HEK293 (cell line): ENCODE measurements at regions not wholly inside any gene's neighbourhood (a gene's known extent, or its start where the extent isn't known, plus 50 kb on each side); places are given as distances from the start of the nearest gene placed in this dataset.

ENCODE experiments used
- CTCF ChIA-PET: fragments of 350-600 bp; formaldehyde crosslinking; extraction: SDS; loops from one replicate; lab custom pipeline; 2021; ENCODE audit warnings: antibody characterized with exemption; lab: Yijun Ruan, JAX
- POLR2A ChIA-PET: fragments of 300-600 bp; formaldehyde crosslinking; extraction: SDS; loops from one replicate; lab custom pipeline; 2020; ENCODE audit warnings: antibody characterized with exemption, inconsistent platforms; lab: Yijun Ruan, JAX
- H3K27ac ChIP-seq: fragments of 200-500 bp; sonication (Bioruptor generic); 2 replicates; pipeline ENCODE4 v1.5.1; 2014; ENCODE audit warnings: low read depth, low read length, control low read depth, inconsistent platforms; ENCODE audit errors: extremely low read depth
- H3K36me3 ChIP-seq, 2 experiments: fragments of 200-500 bp in 1 of 2; sonication (Bioruptor generic) in 1 of 2; 1 replicate in 1 of 2; 2 replicates in 1 of 2; pipeline ENCODE4 v1.5.1; 2014 to 2017; ENCODE audit warnings: inconsistent platforms in 2 of 2, low read length in 2 of 2; ENCODE audit not compliant: control insufficient read depth in 2 of 2, insufficient read depth in 1 of 2
- H3K4me1 ChIP-seq: fragments of 200-500 bp; sonication (Bioruptor generic); 2 replicates; pipeline ENCODE4 v1.5.1; 2014; ENCODE audit warnings: mild to moderate bottlenecking, low read length, inconsistent platforms; ENCODE audit not compliant: control insufficient read depth, insufficient read depth
- H3K4me3 ChIP-seq: 2 replicates; pipeline ENCODE4 v1.5.1; 2011; ENCODE audit warnings: low read depth, mild to moderate bottlenecking, control low read depth, low read length, moderate library complexity
- H3K9me3 ChIP-seq: fragments of 200-500 bp; sonication (Bioruptor generic); 2 replicates; pipeline ENCODE4 v1.5.1; 2014; ENCODE audit warnings: low read depth, low read length, inconsistent platforms; ENCODE audit not compliant: control insufficient read depth, insufficient read depth
- GLIS1 ChIP-seq: fragments of 450-650 bp; formaldehyde crosslinking; IDR thresholded peaks from 2 replicates; pipeline ENCODE4 v1.5.1; 2016; ENCODE audit warnings: missing biosample characterization, missing genetic modification characterization
- IKZF3 ChIP-seq: fragments of 450-650 bp; IDR thresholded peaks from 2 replicates; pipeline ENCODE4 v1.5.0; 2018; ENCODE audit warnings: missing biosample characterization, mild to moderate bottlenecking, missing genetic modification characterization, moderate library complexity
- KLF16 ChIP-seq: fragments of 450-650 bp; formaldehyde crosslinking; IDR thresholded peaks from 2 replicates; pipeline ENCODE4 v1.5.1; 2017; ENCODE audit warnings: missing biosample characterization, missing genetic modification characterization
- KLF17 ChIP-seq: fragments of 450-650 bp; formaldehyde crosslinking; IDR thresholded peaks from 2 replicates; pipeline ENCODE4 v1.5.1; 2016; ENCODE audit warnings: missing biosample characterization, missing genetic modification characterization
- PRDM6 ChIP-seq: fragments of 450-650 bp; formaldehyde crosslinking; IDR thresholded peaks from 2 replicates; pipeline ENCODE4 v1.5.1; 2017; ENCODE audit warnings: missing biosample characterization, missing genetic modification characterization
- ZNF112 ChIP-seq: fragments of 450-650 bp; formaldehyde crosslinking; IDR thresholded peaks from 2 replicates; pipeline ENCODE4 v1.5.0; 2017; ENCODE audit warnings: missing biosample characterization, missing genetic modification characterization
- ZNF266 ChIP-seq: fragments of 450-650 bp; formaldehyde crosslinking; IDR thresholded peaks from 2 replicates; pipeline ENCODE4 v1.5.1; 2016; ENCODE audit warnings: missing biosample characterization, missing genetic modification characterization, low read depth
- ZNF280D ChIP-seq: fragments of 450-650 bp; formaldehyde crosslinking; IDR thresholded peaks from 2 replicates; pipeline ENCODE4 v1.5.1; 2016; ENCODE audit warnings: missing biosample characterization, missing genetic modification characterization
- ZNF600 ChIP-seq: fragments of 450-650 bp; formaldehyde crosslinking; IDR thresholded peaks from 2 replicates; pipeline ENCODE4 v1.5.1; 2016; ENCODE audit warnings: missing biosample characterization, missing genetic modification characterization
- ZNF747 ChIP-seq: fragments of 450-650 bp; formaldehyde crosslinking; IDR thresholded peaks from 2 replicates; pipeline ENCODE4 v1.5.1; 2016; ENCODE audit warnings: missing biosample characterization, missing genetic modification characterization
- ZNF791 ChIP-seq: fragments of 450-650 bp; formaldehyde crosslinking; IDR thresholded peaks from 2 replicates; pipeline ENCODE4 v1.5.1; 2016; ENCODE audit warnings: missing biosample characterization, missing genetic modification characterization
- ZSCAN16 ChIP-seq: fragments of 450-650 bp; formaldehyde crosslinking; IDR thresholded peaks from 2 replicates; pipeline ENCODE4 v1.5.1; 2016; ENCODE audit warnings: missing biosample characterization, missing genetic modification characterization
- TF ChIP-seq, protein P1 (sequence below): fragments of 450-650 bp; formaldehyde crosslinking; IDR thresholded peaks from 2 replicates; pipeline ENCODE4 v1.5.1; 2016; ENCODE audit warnings: missing biosample characterization, missing genetic modification characterization

GRCh38 chr18:1392046-1392445 is 487.4 kb downstream of the ADCYAP1 start (continued):
- no peak for TF ChIP-seq IKZF3 (tag by site-specific recombination)

DNA sequence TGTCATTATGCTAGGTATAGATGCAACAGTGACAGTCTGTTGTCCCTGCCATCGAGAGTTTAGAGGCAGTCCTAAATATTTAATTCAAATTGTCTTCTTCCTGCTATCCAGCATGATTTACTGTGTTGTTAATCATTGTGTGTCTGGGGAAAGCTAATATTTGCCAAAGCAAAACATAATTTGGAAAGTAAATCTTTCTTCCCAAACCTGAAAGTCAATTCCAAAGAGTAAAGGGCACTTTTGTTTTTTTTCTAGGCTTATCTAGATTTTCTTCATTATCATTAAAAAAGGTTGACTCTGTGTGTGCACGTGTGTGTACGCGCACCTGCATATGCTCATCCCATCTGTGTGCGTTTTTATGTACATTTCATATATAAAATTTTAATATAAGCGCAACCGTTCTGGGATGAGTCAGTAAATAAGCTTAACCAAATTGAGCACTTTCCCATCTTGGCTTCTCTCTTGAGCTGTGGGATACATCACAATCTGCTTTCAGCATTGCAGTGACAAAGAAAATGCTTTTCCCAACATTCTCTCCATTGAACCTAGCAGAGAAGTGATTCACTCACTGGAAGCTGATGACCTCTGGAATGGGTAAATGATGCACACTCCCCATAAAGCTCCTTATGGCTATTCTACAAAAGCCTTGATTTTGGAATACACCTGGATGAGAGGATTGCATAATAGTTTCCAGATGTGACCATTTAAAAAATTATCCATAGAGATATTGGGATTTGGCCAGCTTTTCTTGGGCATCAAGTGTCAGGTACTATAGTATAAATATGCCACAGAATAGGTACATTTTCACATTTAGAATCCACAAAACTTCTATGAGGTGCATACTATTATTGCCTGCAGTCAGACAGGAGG is 488.4 kb downstream of the ADCYAP1 start:
- Histone ChIP-seq H3K4me3 (no peak overlapping the region), H3K27ac (no peak overlapping the region), H3K9me3 (no peaks in the 10 kb centered on the region), H3K4me1 (no peaks in the 10 kb centered on the region), H3K36me3 (no peaks in the 10 kb centered on the region)
- POLR2A ChIA-PET, result no interaction called here
- TF ChIP-seq, protein P1, sequence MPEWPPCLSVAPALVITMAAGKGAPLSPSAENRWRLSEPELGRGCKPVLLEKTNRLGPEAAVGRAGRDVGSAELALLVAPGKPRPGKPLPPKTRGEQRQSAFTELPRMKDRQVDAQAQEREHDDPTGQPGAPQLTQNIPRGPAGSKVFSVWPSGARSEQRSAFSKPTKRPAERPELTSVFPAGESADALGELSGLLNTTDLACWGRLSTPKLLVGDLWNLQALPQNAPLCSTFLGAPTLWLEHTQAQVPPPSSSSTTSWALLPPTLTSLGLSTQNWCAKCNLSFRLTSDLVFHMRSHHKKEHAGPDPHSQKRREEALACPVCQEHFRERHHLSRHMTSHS, result no peak
- TF ChIP-seq PRDM6 (tag by site-specific recombination), result no peak
- no peak for TF ChIP-seq KLF16 (tag by site-specific recombination)
- no peak for TF ChIP-seq ZSCAN16 (tag by site-specific recombination)
- no peak for TF ChIP-seq ZNF112 (tag by site-specific recombination)
- TF ChIP-seq ZNF600, result no peak
- TF ChIP-seq ZNF747 (tag by site-specific recombination), result no peak
- CTCF ChIA-PET, result no interaction called here

DNA sequence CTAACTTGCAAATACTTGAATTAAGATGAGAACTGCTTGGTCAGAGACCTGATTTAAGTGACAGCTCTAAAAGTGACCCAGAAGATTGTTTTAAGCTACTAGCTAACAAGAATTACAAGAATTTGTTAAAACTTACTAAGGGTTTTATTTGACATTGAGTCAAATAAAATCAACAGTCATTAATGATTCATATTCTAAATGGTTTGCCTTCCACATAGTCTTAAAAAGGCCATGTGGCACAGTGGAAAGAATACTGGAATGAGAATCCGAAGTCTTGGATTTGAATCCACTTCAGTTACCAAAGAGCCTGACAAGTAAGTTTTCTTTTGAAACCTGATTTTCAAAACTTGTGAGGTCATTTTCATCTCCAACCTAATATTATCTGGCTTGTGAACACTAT is 489.3 kb downstream of the ADCYAP1 start:
- Histone ChIP-seq H3K36me3 (no peaks in the 10 kb centered on the region), H3K4me1 (no peaks in the 10 kb centered on the region), H3K9me3 (no peaks in the 10 kb centered on the region), H3K4me3 (no peak overlapping the region), H3K27ac (no peak overlapping the region)
- ChIA-PET CTCF (no interaction called here), POLR2A (no interaction called here)
- TF ChIP-seq ZNF266 (tag by site-specific recombination), result no peak
- TF ChIP-seq ZNF280D (tag by site-specific recombination), result no peak
- no peak for TF ChIP-seq KLF17 (tag by site-specific recombination)
- TF ChIP-seq GLIS1 (tag by site-specific recombination), result no peak
- no peak for TF ChIP-seq ZNF791 (tag by site-specific recombination)
